ENCODE measurements at regions not wholly inside any gene's neighbourhood (a gene's known extent, or its start where the extent isn't known, plus 50 kb on each side); places are given as distances from the start of the nearest gene placed in this dataset.

DNA sequence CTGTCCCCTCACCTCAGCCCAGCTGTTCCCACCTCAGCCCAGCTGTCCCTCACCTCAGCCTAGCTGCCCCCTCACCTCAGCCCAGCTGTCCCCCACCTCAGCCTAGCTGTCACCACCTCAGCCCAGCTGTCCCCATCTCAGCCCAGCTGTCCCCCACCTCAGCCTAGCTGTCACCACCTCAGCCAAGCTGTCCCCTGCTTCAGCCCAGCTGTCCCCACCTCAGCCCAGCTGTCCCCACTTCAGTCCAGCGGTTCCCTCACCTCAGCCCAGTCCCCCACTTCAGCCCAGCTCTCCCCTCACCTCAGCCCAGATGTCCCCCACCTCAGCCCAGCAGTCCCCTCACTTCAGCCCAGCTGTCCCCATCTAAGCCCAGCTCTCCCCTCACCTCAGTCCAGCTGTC, 88.4 kb upstream of the CSF3R start:
- H3K9me3 ChIP-seq (ENCODE audit: control insufficient read depth in 4 of 4, low read length in 3 of 4), result no peaks in the 10 kb centered on the region
- no peak for DNase-seq (ENCODE audit: low spot score)
- TF ChIP-seq NR2F2 (IDR thresholded peaks at IDR 0.05), result no peak
- TF ChIP-seq FOXA2 (IDR thresholded peaks at IDR 0.05), result no peak
- TF ChIP-seq, protein P1, sequence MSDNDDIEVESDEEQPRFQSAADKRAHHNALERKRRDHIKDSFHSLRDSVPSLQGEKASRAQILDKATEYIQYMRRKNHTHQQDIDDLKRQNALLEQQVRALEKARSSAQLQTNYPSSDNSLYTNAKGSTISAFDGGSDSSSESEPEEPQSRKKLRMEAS (IDR thresholded peaks at IDR 0.05), result no peak
- no peak for TF ChIP-seq SP1 (IDR thresholded peaks at IDR 0.05)
- TF ChIP-seq RAD21 (IDR thresholded peaks at IDR 0.05), result no peak
- no peak for TF ChIP-seq HNF4A (conservative IDR thresholded peaks at IDR 0.05)
- no peak for TF ChIP-seq EGR1 (IDR thresholded peaks at IDR 0.05; ENCODE audit: low read depth in 2 of 2)
- TF ChIP-seq HNF4G (IDR thresholded peaks at IDR 0.05), result no peak
- TF ChIP-seq YY1 (IDR thresholded peaks at IDR 0.05), result no peak
- TF ChIP-seq RXRA (IDR thresholded peaks at IDR 0.05), result no peak
- TF ChIP-seq GABPA (IDR thresholded peaks at IDR 0.05 in 1 of 2, conservative IDR thresholded peaks at IDR 0.05 in 1 of 2), result no peak
- no peak for TF ChIP-seq FOXA1 (IDR thresholded peaks at IDR 0.05)
- no peak overlapping the region for H3K9ac ChIP-seq (ENCODE audit: low read depth in 1 of 2, low read length in 2 of 2)
- no peak overlapping the region for H3K4me3 ChIP-seq (ENCODE audit: low read depth in 1 of 3, low read length in 3 of 3)
- WGBS, result 94% methylated on average over 1 of the region's 1 CpG
- peaks cover 0 to 3% (median 1%) of the 10 kb centered on the region in 4 donors for H3K27me3 ChIP-seq (ENCODE audit: control insufficient read depth in 4 of 4, insufficient read depth in 4 of 4, low read length in 3 of 4)
- peaks cover 0 to 9% (median 3%) of the 10 kb centered on the region in 4 donors for H3K4me1 ChIP-seq (ENCODE audit: control insufficient read depth in 4 of 4, insufficient read depth in 4 of 4, low read length in 3 of 4)
- H3K27ac ChIP-seq (ENCODE audit: low read depth in 1 of 2, low read length in 2 of 2), result no peak overlapping the region
- H3K36me3 ChIP-seq (ENCODE audit: control insufficient read depth in 4 of 4, insufficient read depth in 3 of 4, low read depth in 1 of 4, low read length in 3 of 4), result no peaks in the 10 kb centered on the region

DNA sequence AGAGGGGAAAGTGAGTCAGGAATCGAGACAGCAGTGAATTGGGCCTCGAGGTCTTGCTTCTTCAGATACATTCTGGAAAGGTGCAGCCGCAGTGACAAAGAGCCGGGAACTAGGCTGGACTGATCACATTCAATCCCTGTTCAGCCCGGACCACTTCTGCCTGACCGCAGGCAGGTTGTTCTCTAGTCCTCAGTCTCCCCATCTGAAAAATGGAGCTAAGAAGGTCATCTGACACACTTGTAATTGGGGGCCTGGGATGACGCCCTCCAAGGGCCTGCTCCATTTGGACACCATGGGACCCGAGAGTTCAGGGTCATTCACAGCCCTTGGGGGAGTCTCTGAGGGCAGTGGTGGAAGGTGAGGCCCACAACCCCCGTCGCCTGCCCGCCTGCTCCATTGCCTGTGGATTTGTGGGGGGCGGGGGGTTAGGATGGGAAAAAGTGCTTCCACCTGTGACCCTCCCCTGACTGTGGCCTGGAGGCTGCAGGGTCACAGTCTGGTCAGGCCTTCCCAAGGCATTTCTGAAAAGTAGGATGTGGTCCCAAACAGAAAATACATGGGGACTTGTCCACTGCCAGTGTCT, 87.9 kb upstream of the CSF3R start:
- H3K36me3 ChIP-seq (ENCODE audit: control insufficient read depth in 4 of 4, insufficient read depth in 3 of 4, low read depth in 1 of 4, low read length in 3 of 4), result no peaks in the 10 kb centered on the region
- WGBS, result 94% methylated on average over 12 of the region's 12 CpGs
- no peak overlapping the region for H3K9ac ChIP-seq (ENCODE audit: low read depth in 1 of 2, low read length in 2 of 2)
- no peak overlapping the region for H3K27ac ChIP-seq (ENCODE audit: low read depth in 1 of 2, low read length in 2 of 2)
- peaks cover 0 to 9% (median 3%) of the 10 kb centered on the region in 4 donors for H3K4me1 ChIP-seq (ENCODE audit: control insufficient read depth in 4 of 4, insufficient read depth in 4 of 4, low read length in 3 of 4)
- no peak overlapping the region for H3K4me3 ChIP-seq (ENCODE audit: low read depth in 1 of 3, low read length in 3 of 3)
- H3K9me3 ChIP-seq (ENCODE audit: control insufficient read depth in 4 of 4, low read length in 3 of 4), result no peaks in the 10 kb centered on the region
- TF ChIP-seq EGR1 (IDR thresholded peaks at IDR 0.05; ENCODE audit: low read depth in 2 of 2), result no peak
- TF ChIP-seq ZBTB33 (IDR thresholded peaks at IDR 0.05), result no peak
- TF ChIP-seq TAF1 (conservative IDR thresholded peaks at IDR 0.05), result no peak
- no peak for TF ChIP-seq FOXA2 (IDR thresholded peaks at IDR 0.05)
- no peak for TF ChIP-seq GABPA (IDR thresholded peaks at IDR 0.05 in 1 of 2, conservative IDR thresholded peaks at IDR 0.05 in 1 of 2)
- TF ChIP-seq RAD21 (IDR thresholded peaks at IDR 0.05), result no peak
- no peak for TF ChIP-seq ATF3 (IDR thresholded peaks at IDR 0.05)
- TF ChIP-seq YY1 (IDR thresholded peaks at IDR 0.05), result no peak
- no peak for TF ChIP-seq RXRA (IDR thresholded peaks at IDR 0.05)
- TF ChIP-seq HNF4G (IDR thresholded peaks at IDR 0.05), result no peak
- no peak for TF ChIP-seq SP1 (IDR thresholded peaks at IDR 0.05)
- TF ChIP-seq, protein P1 (IDR thresholded peaks at IDR 0.05), result no peak
- TF ChIP-seq, protein P2, sequence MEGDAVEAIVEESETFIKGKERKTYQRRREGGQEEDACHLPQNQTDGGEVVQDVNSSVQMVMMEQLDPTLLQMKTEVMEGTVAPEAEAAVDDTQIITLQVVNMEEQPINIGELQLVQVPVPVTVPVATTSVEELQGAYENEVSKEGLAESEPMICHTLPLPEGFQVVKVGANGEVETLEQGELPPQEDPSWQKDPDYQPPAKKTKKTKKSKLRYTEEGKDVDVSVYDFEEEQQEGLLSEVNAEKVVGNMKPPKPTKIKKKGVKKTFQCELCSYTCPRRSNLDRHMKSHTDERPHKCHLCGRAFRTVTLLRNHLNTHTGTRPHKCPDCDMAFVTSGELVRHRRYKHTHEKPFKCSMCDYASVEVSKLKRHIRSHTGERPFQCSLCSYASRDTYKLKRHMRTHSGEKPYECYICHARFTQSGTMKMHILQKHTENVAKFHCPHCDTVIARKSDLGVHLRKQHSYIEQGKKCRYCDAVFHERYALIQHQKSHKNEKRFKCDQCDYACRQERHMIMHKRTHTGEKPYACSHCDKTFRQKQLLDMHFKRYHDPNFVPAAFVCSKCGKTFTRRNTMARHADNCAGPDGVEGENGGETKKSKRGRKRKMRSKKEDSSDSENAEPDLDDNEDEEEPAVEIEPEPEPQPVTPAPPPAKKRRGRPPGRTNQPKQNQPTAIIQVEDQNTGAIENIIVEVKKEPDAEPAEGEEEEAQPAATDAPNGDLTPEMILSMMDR (IDR thresholded peaks at IDR 0.05; ENCODE audit: low read depth, low read length, missing input control), result no peak
- no peak for TF ChIP-seq FOXA1 (IDR thresholded peaks at IDR 0.05)
- TF ChIP-seq JUND (IDR thresholded peaks at IDR 0.05), result no peak
- no peak for DNase-seq (ENCODE audit: low spot score)
- H3K27me3 ChIP-seq (ENCODE audit: control insufficient read depth in 4 of 4, insufficient read depth in 4 of 4, low read length in 3 of 4), result peaks cover 0 to 3% (median 1%) of the 10 kb centered on the region in 4 donors

All from liver (tissue), 8 donors.